Activated naive CD8-positive, alpha-beta T cell treated with anti-CD3 and anti-CD28 coated beads for 36 hours (primary cell): ENCODE measurements at regions not wholly inside any gene's neighbourhood (a gene's known extent, or its start where the extent isn't known, plus 50 kb on each side); places are given as distances from the start of the nearest gene placed in this dataset.
"Not testable (repeated sequence)": the region's sequence is repeated elsewhere in the genome, so short reads cannot be mapped to it uniquely, and the experiment has no call there.

Experiments used
- DNase-seq: peaks from one replicate; pipeline ENCODE4 v3.0.0; 2021
- H3K27ac Mint-ChIP-seq: one replicate; pipeline ENCODE4 v1.8.0; 2022; ENCODE audit warnings: mild to moderate bottlenecking, moderate library complexity, mixed read lengths
- H3K27me3 Mint-ChIP-seq: one replicate; pipeline ENCODE4 v1.8.0; 2022; ENCODE audit warnings: mild to moderate bottlenecking, mixed read lengths
- H3K36me3 Mint-ChIP-seq: one replicate; pipeline ENCODE4 v1.8.0; 2021; ENCODE audit warnings: mild to moderate bottlenecking, mixed read lengths
- H3K4me1 Mint-ChIP-seq: one replicate; pipeline ENCODE4 v1.8.0; 2021; ENCODE audit warnings: mixed read lengths
- H3K4me3 Mint-ChIP-seq: one replicate; pipeline ENCODE4 v1.8.0; 2022; ENCODE audit warnings: mild to moderate bottlenecking, moderate library complexity, mixed read lengths
- H3K9me3 Mint-ChIP-seq: one replicate; pipeline ENCODE4 v1.8.0; 2022; ENCODE audit warnings: mixed read lengths

DNA sequence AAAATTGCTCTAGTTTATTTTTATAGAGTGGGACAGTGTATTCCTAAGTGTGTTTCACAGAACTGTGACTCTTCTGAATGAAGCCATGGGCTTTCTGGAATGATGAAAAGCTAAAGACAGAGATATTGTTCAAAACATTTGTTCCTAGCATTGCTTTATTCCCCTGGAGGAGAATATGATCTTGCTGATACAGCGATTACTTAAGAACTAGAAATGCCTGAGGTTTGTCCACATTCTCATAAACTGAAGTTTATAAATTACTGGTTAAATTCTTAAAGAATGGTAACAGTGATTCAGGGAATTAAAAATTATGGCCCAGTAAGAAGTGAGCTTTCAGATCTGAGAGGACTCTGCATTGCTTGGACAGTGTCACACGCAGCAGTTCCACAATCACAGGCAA, 690.3 kb downstream of the FAM181B start:
- no peak for DNase-seq
- Mint-ChIP-seq H3K36me3 (peaks cover 3% of the 10 kb centered on the region), H3K9me3 (peaks cover 6% of the 10 kb centered on the region), H3K4me1 (no peaks in the 10 kb centered on the region), H3K4me3 (no peak overlapping the region), H3K27ac (no peak overlapping the region), H3K27me3 (no peaks in the 10 kb centered on the region)

DNA sequence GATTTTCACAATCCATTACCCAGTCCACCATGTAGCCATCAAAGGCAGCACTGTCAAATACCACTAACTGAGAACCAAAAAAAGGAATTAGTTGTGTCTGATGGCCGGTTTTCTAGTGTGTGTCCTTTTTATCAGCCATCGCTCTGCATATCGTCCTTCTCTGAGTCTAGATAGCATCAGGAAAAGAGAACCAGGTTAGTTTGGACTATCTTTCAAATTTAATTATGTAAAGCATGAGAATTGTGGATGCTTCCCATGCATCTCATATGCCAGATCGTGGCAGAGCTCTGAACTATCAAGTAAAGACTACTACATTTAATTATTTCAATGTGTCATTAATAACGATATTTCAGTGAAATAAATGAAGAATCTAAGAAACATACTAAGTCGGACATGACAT, 691.9 kb downstream of the FAM181B start:
- Mint-ChIP-seq H3K4me1 (no peaks in the 10 kb centered on the region), H3K27ac (no peak overlapping the region), H3K36me3 (peaks cover 3% of the 10 kb centered on the region), H3K4me3 (no peak overlapping the region), H3K9me3 (peaks cover 6% of the 10 kb centered on the region), H3K27me3 (no peaks in the 10 kb centered on the region)
- no peak for DNase-seq

DNA sequence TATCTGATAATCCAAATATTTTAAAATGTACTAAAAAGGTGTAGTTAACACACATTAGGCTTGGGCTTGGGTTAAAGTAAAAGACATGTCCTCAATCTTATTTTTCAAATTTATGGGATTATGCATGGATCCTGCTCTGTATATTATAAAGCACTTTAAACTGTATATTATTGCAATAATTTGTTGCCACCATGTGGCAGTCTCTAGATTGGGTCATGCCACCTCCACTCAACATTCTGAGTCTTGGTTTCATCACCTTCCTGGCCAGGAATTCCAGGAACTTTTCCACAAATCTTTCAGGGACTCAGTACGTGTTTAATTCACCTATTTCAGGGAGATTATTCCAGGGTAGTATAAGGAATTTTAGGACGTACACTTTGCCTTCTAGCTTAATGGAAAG, 695.5 kb downstream of the FAM181B start:
- H3K4me3 Mint-ChIP-seq: no peak overlapping the region
- DNase-seq: no peak
- no peaks in the 10 kb centered on the region for H3K27me3 Mint-ChIP-seq
- H3K36me3 Mint-ChIP-seq: no peaks in the 10 kb centered on the region
- no peaks in the 10 kb centered on the region for H3K4me1 Mint-ChIP-seq
- no peaks in the 10 kb centered on the region for H3K9me3 Mint-ChIP-seq
- H3K27ac Mint-ChIP-seq: no peak overlapping the region

DNA sequence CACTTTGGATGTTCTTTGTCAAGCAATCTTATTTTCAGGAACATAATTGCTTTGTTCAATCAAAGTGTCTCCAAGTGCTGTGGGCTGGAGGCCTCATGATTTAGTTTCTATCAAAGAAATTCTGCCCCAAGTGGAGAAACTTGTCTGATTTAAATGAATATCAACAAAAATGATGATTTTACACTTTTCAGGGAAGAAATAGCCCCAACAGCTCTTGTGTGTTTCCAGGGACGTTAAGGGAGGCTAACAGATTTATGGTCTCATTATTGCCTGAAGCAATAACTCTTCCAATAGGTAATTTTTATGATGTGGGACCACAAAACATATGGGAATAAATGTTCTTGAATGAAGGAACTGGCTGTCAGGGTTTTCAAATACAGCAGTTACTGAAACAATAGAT, 699.1 kb downstream of the FAM181B start:
- H3K4me1 Mint-ChIP-seq: no peaks in the 10 kb centered on the region
- DNase-seq: no peak
- no peak overlapping the region for H3K4me3 Mint-ChIP-seq
- no peaks in the 10 kb centered on the region for H3K36me3 Mint-ChIP-seq
- H3K9me3 Mint-ChIP-seq: no peaks in the 10 kb centered on the region
- H3K27me3 Mint-ChIP-seq: no peaks in the 10 kb centered on the region
- no peak overlapping the region for H3K27ac Mint-ChIP-seq

GRCh38 chr11:82027335-82027734, 706.3 kb downstream of the FAM181B start:
- DNase-seq, H3K27me3 Mint-ChIP-seq, H3K36me3 Mint-ChIP-seq, H3K4me3 Mint-ChIP-seq, H3K4me1 Mint-ChIP-seq, H3K27ac Mint-ChIP-seq, H3K9me3 Mint-ChIP-seq: not testable (repeated sequence)

DNA sequence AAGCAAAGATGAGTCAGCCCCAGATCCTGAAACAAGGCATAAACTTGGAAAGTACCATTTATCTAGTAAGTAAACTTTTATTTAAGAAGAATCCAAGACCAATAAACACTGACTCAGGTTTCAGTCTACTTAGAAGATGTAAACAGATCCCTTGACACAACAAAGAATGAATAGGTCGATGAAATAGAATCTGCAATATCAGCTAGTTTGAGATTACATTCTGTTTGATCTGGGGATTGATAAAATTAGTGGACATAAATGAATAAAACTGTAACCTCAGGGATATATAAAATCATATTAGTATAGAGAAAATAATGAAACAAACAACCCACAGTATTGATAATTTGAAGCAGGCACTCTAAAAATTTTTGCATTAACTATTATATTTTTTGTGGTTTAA, 708.9 kb downstream of the FAM181B start:
- H3K9me3 Mint-ChIP-seq: no peaks in the 10 kb centered on the region
- H3K27ac Mint-ChIP-seq: no peak overlapping the region
- no peaks in the 10 kb centered on the region for H3K36me3 Mint-ChIP-seq
- no peak overlapping the region for H3K4me3 Mint-ChIP-seq
- no peaks in the 10 kb centered on the region for H3K27me3 Mint-ChIP-seq
- no peaks in the 10 kb centered on the region for H3K4me1 Mint-ChIP-seq
- no peak for DNase-seq

DNA sequence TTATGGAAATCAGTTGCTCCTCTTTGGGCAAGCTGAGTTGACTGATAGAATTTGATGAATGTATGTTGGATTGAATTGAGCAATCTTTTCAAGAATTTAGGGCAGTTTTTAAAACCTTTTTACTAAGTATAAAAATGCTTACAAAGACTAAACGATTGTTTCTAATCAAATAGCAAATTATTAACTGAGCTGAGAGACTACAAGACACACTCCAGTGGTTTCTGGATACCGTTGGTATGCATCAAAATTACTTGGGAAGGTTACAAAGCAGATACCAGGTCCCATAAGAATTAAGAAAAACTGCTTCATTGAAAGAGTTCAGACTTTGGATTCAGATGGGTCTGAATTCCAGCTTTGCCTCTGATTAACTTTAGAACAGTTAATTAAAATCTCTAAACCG, 721.4 kb downstream of the FAM181B start:
- Mint-ChIP-seq H3K36me3 (no peaks in the 10 kb centered on the region), H3K9me3 (no peaks in the 10 kb centered on the region), H3K27me3 (peaks cover 4% of the 10 kb centered on the region), H3K4me1 (no peaks in the 10 kb centered on the region), H3K27ac (no peak overlapping the region), H3K4me3 (no peak overlapping the region)
- no peak for DNase-seq

GRCh38 chr11:82009133-82009532, 724.5 kb downstream of the FAM181B start:
- Mint-ChIP-seq H3K9me3 (no peaks in the 10 kb centered on the region), H3K27me3 (peaks cover 4% of the 10 kb centered on the region), H3K4me3 (no peak overlapping the region), H3K27ac (no peak overlapping the region), H3K36me3 (no peaks in the 10 kb centered on the region), H3K4me1 (peaks cover 8% of the 10 kb centered on the region)
- DNase-seq: no peak

DNA sequence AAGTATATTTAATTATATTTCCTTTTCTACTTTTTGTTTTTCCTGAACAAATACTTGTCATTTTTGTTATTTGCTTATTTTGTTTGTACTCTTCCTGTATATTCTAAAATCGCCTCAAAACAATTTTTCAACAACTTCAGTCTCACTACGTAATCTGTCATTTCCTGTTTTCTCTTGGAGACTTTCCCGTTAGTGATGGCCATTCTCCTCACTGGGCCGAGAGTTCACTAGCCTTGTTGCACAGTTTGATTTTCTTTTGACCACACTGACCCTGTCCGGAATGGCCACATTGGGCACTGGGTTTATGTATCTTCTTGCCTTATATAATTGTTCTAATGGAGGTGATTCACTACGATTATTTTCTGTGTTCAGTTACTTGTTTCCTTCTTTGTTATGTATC, 726.1 kb downstream of the FAM181B start:
- Mint-ChIP-seq H3K9me3 (no peaks in the 10 kb centered on the region), H3K27ac (no peak overlapping the region), H3K36me3 (no peaks in the 10 kb centered on the region), H3K27me3 (peaks cover 4% of the 10 kb centered on the region), H3K4me1 (peaks cover 14% of the 10 kb centered on the region), H3K4me3 (no peak overlapping the region)
- DNase-seq: no peak

- no peaks in the 10 kb centered on the region for H3K36me3 Mint-ChIP-seq
- no peak overlapping the region for H3K27ac Mint-ChIP-seq
- DNase-seq: no peak
Measured at GRCh38 chr11:82004537-82005213, 729.0 kb downstream of the FAM181B start.

DNA sequence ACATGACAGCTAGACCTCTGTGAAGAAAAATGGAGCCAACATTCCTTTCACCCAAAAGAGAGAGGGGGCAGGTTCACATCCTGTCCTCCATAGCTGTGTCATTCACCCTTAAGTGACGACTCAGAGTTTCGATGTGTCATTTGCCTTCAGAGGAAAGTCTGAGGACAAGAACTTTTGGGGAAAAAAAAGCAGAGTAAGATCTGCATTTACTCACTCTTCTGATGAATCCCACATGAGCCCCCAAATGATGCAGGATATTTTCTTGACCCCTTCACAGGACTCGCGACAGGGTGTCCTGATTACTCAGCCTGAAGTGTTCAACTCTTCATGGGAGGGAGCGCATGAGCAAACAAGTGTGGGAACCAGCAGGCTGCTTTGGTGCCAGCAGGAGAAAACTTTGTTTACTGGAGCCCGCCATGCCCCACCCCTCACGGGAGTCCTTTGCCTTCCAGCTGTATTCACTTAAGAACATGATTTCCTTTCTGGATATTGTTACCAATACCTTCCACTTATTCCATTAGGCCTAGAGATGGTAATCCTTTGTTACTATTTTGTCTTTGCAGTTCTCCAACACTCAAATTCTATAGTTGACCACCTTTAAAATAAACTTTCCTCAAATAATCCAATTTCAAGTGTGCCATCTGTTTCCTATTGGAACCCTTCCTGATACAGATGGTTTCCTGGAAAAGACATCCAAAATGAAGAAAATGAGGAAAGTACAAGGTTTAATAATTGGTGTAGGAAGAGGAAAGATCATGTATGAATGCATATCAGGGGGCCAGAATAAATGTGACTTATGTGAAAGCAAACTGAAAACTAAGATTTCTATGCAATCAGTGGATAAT, 729.8 kb downstream of the FAM181B start:
- Mint-ChIP-seq H3K9me3 (no peaks in the 10 kb centered on the region), H3K4me1 (peaks cover 14% of the 10 kb centered on the region), H3K4me3 (no peak overlapping the region), H3K27ac (no peak overlapping the region), H3K27me3 (peaks cover 4% of the 10 kb centered on the region), H3K36me3 (no peaks in the 10 kb centered on the region)
- DNase-seq: no peak

More at GRCh38 chr11:82004537-82005213, 729.0 kb downstream of the FAM181B start:
- Mint-ChIP-seq H3K9me3 (no peaks in the 10 kb centered on the region), H3K27me3 (peaks cover 4% of the 10 kb centered on the region), H3K4me3 (no peak overlapping the region), H3K4me1 (peaks cover 14% of the 10 kb centered on the region)

DNA sequence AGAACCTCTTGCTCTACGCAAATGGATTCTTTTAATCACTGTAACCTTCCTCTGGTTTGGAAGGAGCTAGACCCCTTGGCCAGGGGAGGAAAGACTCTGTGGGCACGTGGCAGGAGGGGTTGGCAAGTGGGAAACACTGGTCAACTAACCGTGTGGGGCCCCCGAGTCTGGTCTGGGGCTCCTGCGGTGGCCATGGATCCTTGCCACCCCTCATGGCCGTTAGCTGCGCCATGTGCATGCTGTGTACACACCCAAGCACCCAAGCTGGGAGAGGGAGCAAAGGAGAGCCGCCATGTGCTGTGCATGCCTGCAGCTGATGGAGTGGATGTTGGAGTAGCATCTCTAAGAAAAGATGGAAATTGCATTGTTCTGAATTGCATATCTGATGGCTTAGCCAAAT, 730.6 kb downstream of the FAM181B start:
- H3K27me3 Mint-ChIP-seq: peaks cover 2% of the 10 kb centered on the region
- no peak for DNase-seq
- no peak overlapping the region for H3K27ac Mint-ChIP-seq
- H3K4me3 Mint-ChIP-seq: no peak overlapping the region
- no peaks in the 10 kb centered on the region for H3K9me3 Mint-ChIP-seq
- H3K4me1 Mint-ChIP-seq: peaks cover 14% of the 10 kb centered on the region
- no peaks in the 10 kb centered on the region for H3K36me3 Mint-ChIP-seq

GRCh38 chr11:81995889-81996288, 737.8 kb downstream of the FAM181B start:
- no peak for DNase-seq
- no peaks in the 10 kb centered on the region for H3K27me3 Mint-ChIP-seq
- H3K36me3 Mint-ChIP-seq: no peaks in the 10 kb centered on the region
- no peak overlapping the region for H3K27ac Mint-ChIP-seq
- no peaks in the 10 kb centered on the region for H3K9me3 Mint-ChIP-seq
- no peak overlapping the region for H3K4me3 Mint-ChIP-seq
- H3K4me1 Mint-ChIP-seq: no peaks in the 10 kb centered on the region

- H3K27me3 Mint-ChIP-seq: no peaks in the 10 kb centered on the region
- no peak for DNase-seq
- no peaks in the 10 kb centered on the region for H3K4me1 Mint-ChIP-seq
- H3K4me3 Mint-ChIP-seq: no peak overlapping the region
- H3K27ac Mint-ChIP-seq: no peak overlapping the region
- no peaks in the 10 kb centered on the region for H3K9me3 Mint-ChIP-seq
- no peaks in the 10 kb centered on the region for H3K36me3 Mint-ChIP-seq
Measured at GRCh38 chr11:81993755-81994154, 739.9 kb downstream of the FAM181B start.

DNA sequence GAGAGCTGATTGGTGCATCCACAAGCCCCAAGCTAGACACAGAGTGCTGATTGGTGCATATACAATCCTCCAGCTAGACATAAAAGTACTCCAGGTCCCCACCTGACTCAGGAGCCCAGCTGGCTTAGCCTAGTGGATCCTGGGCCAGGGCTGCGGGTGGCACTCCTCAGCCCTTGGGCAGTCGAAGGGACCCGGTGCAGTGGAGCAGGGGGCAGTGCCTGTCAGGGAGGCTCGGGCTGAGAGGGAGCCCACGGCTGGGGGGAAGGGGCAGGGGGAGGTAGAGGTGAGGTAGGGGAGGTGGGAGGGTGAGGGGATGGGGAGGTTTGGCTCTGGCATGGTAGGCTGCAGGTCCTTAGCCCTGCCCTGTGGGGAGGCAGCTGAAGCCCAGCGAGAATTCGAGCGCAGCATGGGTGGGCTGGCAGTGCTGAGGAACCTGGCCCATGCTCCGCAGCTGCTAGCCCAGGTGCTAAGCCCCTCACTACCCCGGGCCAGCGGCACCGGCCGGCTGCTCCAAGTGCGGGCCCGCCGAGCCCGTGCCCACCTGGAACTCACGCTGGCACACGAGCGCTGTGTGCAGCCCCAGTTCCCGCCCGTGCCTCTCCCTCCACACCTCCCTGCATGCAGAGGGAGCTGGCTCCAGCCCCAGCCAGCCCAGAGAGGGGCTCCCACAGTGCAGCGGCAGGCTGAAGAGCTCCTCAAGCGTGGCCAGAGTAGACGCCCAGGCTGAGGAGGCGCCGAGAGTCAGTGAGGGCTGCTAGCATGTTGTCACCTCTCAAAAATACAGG, 742.8 kb downstream of the FAM181B start:
- no peaks in the 10 kb centered on the region for H3K27me3 Mint-ChIP-seq
- no peak for DNase-seq
- no peaks in the 10 kb centered on the region for H3K9me3 Mint-ChIP-seq
- no peak overlapping the region for H3K4me3 Mint-ChIP-seq
- no peaks in the 10 kb centered on the region for H3K4me1 Mint-ChIP-seq
- H3K27ac Mint-ChIP-seq: no peak overlapping the region
- H3K36me3 Mint-ChIP-seq: no peaks in the 10 kb centered on the region
